ENCODE measurements at regions not wholly inside any gene's neighbourhood (a gene's known extent, or its start where the extent isn't known, plus 50 kb on each side); places are given as distances from the start of the nearest gene placed in this dataset.

- Histone ChIP-seq H3K9me3 (ENCODE audit: low read length) (no peaks in the 10 kb centered on the region), H4K20me1 (ENCODE audit: insufficient read depth) (no peaks in the 10 kb centered on the region), H3K27ac (ENCODE audit: low read length) (peak overlapping the region; percentile 33), H3K36me3 (ENCODE audit: insufficient read depth, low read length) (no peaks in the 10 kb centered on the region), H3K9me2 (ENCODE audit: insufficient read depth, low read length) (no peaks in the 10 kb centered on the region), H3K9ac (ENCODE audit: low read length) (no peak overlapping the region), H3K4me3 (ENCODE audit: low read length) (no peak overlapping the region), H3F3A (ENCODE audit: insufficient read depth, low read length, poor library complexity, severe bottlenecking) (no peaks in the 10 kb centered on the region), H3K4me2 (ENCODE audit: low read length) (no peak overlapping the region), H2AFZ (ENCODE audit: low read depth, low read length) (no peak overlapping the region), H3K27me3 (ENCODE audit: insufficient read depth, low read depth, low read length) (no peaks in the 10 kb centered on the region), H3K79me2 (replicated peaks; ENCODE audit: insufficient read depth, low read length) (no peaks in the 10 kb centered on the region)
- TF ChIP-seq EP300 (conservative IDR thresholded peaks at IDR 0.05; ENCODE audit: poor library complexity, severe bottlenecking): peak; percentile 71
- TF ChIP-seq POLR2AphosphoS5 (IDR thresholded peaks at IDR 0.05): peak; percentile 41
- no peak for TF ChIP-seq TAF1 (IDR thresholded peaks at IDR 0.05; ENCODE audit: low read depth)
- TF ChIP-seq SMC3 (conservative IDR thresholded peaks at IDR 0.05; ENCODE audit: poor library complexity): peak; percentile 67
- peak; percentile 67 for TF ChIP-seq RAD21 (conservative IDR thresholded peaks at IDR 0.05)
- no peak for TF ChIP-seq REST (IDR thresholded peaks at IDR 0.05; ENCODE audit: borderline replicate concordance)
- peak; percentile 62 for TF ChIP-seq CTCF (IDR thresholded peaks at IDR 0.05; ENCODE audit: poor library complexity, severe bottlenecking)
- TF ChIP-seq MXI1 (conservative IDR thresholded peaks at IDR 0.05; ENCODE audit: poor library complexity, severe bottlenecking): no peak
- no peak for TF ChIP-seq EZH2 (IDR thresholded peaks at IDR 0.05; ENCODE audit: borderline replicate concordance, insufficient read depth, low read length, poor library complexity, severe bottlenecking)
Observed at GRCh38 chr3:73789825-73790444, 165.2 kb upstream of the PDZRN3 start.

- no peak for TF ChIP-seq MXI1 (conservative IDR thresholded peaks at IDR 0.05; ENCODE audit: poor library complexity, severe bottlenecking)
- TF ChIP-seq RAD21 (conservative IDR thresholded peaks at IDR 0.05): no peak
- TF ChIP-seq TAF1 (IDR thresholded peaks at IDR 0.05; ENCODE audit: low read depth): no peak
- TF ChIP-seq EP300 (conservative IDR thresholded peaks at IDR 0.05; ENCODE audit: poor library complexity, severe bottlenecking): no peak
- no peak for TF ChIP-seq REST (IDR thresholded peaks at IDR 0.05; ENCODE audit: borderline replicate concordance)
- TF ChIP-seq SMC3 (conservative IDR thresholded peaks at IDR 0.05; ENCODE audit: poor library complexity): no peak
- TF ChIP-seq EZH2 (IDR thresholded peaks at IDR 0.05; ENCODE audit: borderline replicate concordance, insufficient read depth, low read length, poor library complexity, severe bottlenecking): no peak
- no peak for TF ChIP-seq CTCF (IDR thresholded peaks at IDR 0.05; ENCODE audit: poor library complexity, severe bottlenecking)
- no peak for TF ChIP-seq POLR2AphosphoS5 (IDR thresholded peaks at IDR 0.05)
- no peaks in the 10 kb centered on the region for H3K79me2 ChIP-seq (replicated peaks; ENCODE audit: insufficient read depth, low read length)
- H2AFZ ChIP-seq (ENCODE audit: low read depth, low read length): no peak overlapping the region
- H3K36me3 ChIP-seq (ENCODE audit: insufficient read depth, low read length): no peaks in the 10 kb centered on the region
- H3K9me3 ChIP-seq (ENCODE audit: low read length): no peaks in the 10 kb centered on the region
- H3K9ac ChIP-seq (ENCODE audit: low read length): no peak overlapping the region
- H3K27ac ChIP-seq (ENCODE audit: low read length): no peak overlapping the region
- no peaks in the 10 kb centered on the region for H4K20me1 ChIP-seq (ENCODE audit: insufficient read depth)
- H3K9me2 ChIP-seq (ENCODE audit: insufficient read depth, low read length): no peaks in the 10 kb centered on the region
- no peak overlapping the region for H3K4me2 ChIP-seq (ENCODE audit: low read length)
- no peaks in the 10 kb centered on the region for H3F3A ChIP-seq (ENCODE audit: insufficient read depth, low read length, poor library complexity, severe bottlenecking)
- no peaks in the 10 kb centered on the region for H3K27me3 ChIP-seq (ENCODE audit: insufficient read depth, low read depth, low read length)
- H3K4me3 ChIP-seq (ENCODE audit: low read length): no peak overlapping the region
Observed at GRCh38 chr3:73787620-73788019, 162.9 kb upstream of the PDZRN3 start.
